ENCODE measurements at regions not wholly inside any gene's neighbourhood (a gene's known extent, or its start where the extent isn't known, plus 50 kb on each side); places are given as distances from the start of the nearest gene placed in this dataset.
A peak's percentile ranks its signal among the peaks of the same experiment; 100 is the strongest.
"Not testable (repeated sequence)": the region's sequence is repeated elsewhere in the genome, so short reads cannot be mapped to it uniquely, and the experiment has no call there.

- Histone ChIP-seq H3K9ac (ENCODE audit: low read depth, low read length) (no peak overlapping the region), H3K4me3 (ENCODE audit: low read depth, low read length) (no peak overlapping the region), H3K4me1 (ENCODE audit: control insufficient read depth, insufficient read depth, low read length) (no peaks in the 10 kb centered on the region), H3K27me3 (ENCODE audit: control insufficient read depth, insufficient read depth, low read length) (no peaks in the 10 kb centered on the region), H3K9me3 (ENCODE audit: control insufficient read depth, insufficient read depth, low read length) (no peaks in the 10 kb centered on the region), H3K36me3 (ENCODE audit: control insufficient read depth, insufficient read depth, low read length) (no peaks in the 10 kb centered on the region)
Observed at GRCh38 chr6:80508885-80509630, 402.6 kb downstream of the BCKDHB start.

DNA sequence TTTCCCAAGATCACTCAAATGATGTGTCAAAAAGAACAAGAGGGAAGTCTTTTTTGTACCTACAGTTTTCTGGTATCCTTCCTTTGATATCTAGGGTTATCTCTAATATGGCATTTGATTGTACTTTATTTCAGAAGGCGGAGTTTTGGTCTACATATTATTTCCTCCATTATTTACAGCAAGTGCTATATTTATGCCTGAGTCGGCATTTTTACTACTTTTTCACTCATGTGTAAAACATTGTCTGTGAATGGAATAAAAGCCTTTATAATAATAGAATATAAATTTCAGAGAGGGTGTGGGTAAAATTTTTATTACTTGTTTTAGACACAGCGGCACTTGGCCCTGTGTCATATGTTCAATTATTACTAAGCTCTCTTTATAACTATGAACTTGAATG lies 398.4 kb downstream of the BCKDHB start:
- Histone ChIP-seq H3K4me1 (ENCODE audit: control insufficient read depth, insufficient read depth, low read length) (no peaks in the 10 kb centered on the region), H3K4me3 (ENCODE audit: low read depth, low read length) (no peak overlapping the region), H3K9me3 (ENCODE audit: control insufficient read depth, insufficient read depth, low read length) (no peaks in the 10 kb centered on the region), H3K9ac (ENCODE audit: low read depth, low read length) (no peak overlapping the region), H3K36me3 (ENCODE audit: control insufficient read depth, insufficient read depth, low read length) (no peaks in the 10 kb centered on the region), H3K27me3 (ENCODE audit: control insufficient read depth, insufficient read depth, low read length) (no peaks in the 10 kb centered on the region)

DNA sequence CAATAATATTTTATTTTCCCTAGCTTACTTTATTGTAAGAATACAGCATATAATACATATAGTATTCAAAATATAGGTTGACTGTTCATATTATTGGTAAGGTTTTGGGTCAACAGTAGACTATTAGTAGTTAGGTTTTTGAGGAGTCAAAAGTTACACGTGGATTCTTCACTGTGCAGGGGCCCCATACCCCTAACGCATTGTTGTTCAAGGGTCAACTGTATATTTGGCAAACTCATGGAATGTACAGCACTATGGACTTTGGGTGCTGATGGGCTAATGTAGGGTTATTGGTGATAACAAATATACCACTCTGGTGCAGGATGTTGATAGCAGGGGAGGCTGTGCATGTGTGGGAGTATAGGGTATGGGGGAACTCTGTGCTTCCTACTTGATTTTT lies 397.2 kb downstream of the BCKDHB start:
- H3K36me3 ChIP-seq (ENCODE audit: control insufficient read depth, insufficient read depth, low read length): no peaks in the 10 kb centered on the region
- H3K9me3 ChIP-seq (ENCODE audit: control insufficient read depth, insufficient read depth, low read length): no peaks in the 10 kb centered on the region
- H3K4me1 ChIP-seq (ENCODE audit: control insufficient read depth, insufficient read depth, low read length): no peaks in the 10 kb centered on the region
- no peak overlapping the region for H3K9ac ChIP-seq (ENCODE audit: low read depth, low read length)
- no peaks in the 10 kb centered on the region for H3K27me3 ChIP-seq (ENCODE audit: control insufficient read depth, insufficient read depth, low read length)
- no peak overlapping the region for H3K4me3 ChIP-seq (ENCODE audit: low read depth, low read length)

- H3K4me1 ChIP-seq (ENCODE audit: control insufficient read depth, insufficient read depth, low read length): no peaks in the 10 kb centered on the region
- H3K36me3 ChIP-seq (ENCODE audit: control insufficient read depth, insufficient read depth, low read length): no peaks in the 10 kb centered on the region
- no peaks in the 10 kb centered on the region for H3K27me3 ChIP-seq (ENCODE audit: control insufficient read depth, insufficient read depth, low read length)
- H3K9me3 ChIP-seq (ENCODE audit: control insufficient read depth, insufficient read depth, low read length): no peaks in the 10 kb centered on the region
- no peak overlapping the region for H3K4me3 ChIP-seq (ENCODE audit: low read depth, low read length)
- H3K9ac ChIP-seq (ENCODE audit: low read depth, low read length): no peak overlapping the region
Observed at GRCh38 chr6:80502871-80503270, 396.4 kb downstream of the BCKDHB start.

GRCh38 chr6:80501636-80502035 lies 395.2 kb downstream of the BCKDHB start:
- Histone ChIP-seq H3K4me3 (ENCODE audit: low read depth, low read length) (no peak overlapping the region), H3K9me3 (ENCODE audit: control insufficient read depth, insufficient read depth, low read length) (no peaks in the 10 kb centered on the region), H3K27me3 (ENCODE audit: control insufficient read depth, insufficient read depth, low read length) (no peaks in the 10 kb centered on the region), H3K36me3 (ENCODE audit: control insufficient read depth, insufficient read depth, low read length) (no peaks in the 10 kb centered on the region), H3K9ac (ENCODE audit: low read depth, low read length) (no peak overlapping the region), H3K4me1 (ENCODE audit: control insufficient read depth, insufficient read depth, low read length) (no peaks in the 10 kb centered on the region)

DNA sequence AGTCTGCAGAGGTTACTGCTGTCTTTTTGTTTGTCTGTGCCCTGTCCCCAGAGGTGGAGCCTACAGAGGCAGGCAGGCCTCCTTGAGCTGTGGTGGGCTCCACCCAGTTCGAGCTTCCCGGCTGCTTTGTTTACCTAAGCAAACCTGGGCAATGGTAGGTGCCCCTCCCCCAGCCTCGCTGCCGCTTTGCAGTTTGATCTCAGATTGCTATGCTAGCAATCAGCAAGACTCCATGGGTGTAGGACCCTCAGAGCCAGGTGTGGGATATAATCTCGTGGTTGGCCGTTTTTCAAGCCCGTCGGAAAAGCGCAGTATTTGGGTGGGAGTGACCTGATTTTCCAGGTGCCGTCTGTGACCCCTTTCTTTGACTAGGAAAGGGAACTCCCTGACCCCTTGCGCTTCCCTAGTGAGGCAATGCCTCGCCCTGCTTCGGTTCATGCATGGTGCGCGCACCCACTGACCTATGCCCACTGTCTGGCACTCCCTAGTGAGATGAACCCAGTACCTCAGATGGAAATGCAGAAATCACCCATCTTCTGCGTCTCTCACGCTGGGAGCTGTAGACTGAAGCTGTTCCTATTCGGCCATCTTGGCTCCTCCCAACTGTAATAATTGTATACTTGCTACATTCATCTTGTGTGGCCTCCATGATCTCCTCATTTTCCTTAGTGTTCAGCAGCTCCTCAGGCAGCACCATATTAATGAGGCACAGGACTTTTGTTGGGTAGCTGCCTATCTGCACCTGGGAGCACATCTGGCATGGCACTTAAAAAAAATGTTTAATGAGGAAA lies 391.4 kb downstream of the BCKDHB start:
- H3K9me3 ChIP-seq (ENCODE audit: control insufficient read depth, insufficient read depth, low read length); H3K9ac ChIP-seq (ENCODE audit: low read depth, low read length); H3K4me1 ChIP-seq (ENCODE audit: control insufficient read depth, insufficient read depth, low read length); H3K36me3 ChIP-seq (ENCODE audit: control insufficient read depth, insufficient read depth, low read length); H3K27me3 ChIP-seq (ENCODE audit: control insufficient read depth, insufficient read depth, low read length): not testable (repeated sequence)
- peak overlapping the region; percentile 6 for H3K4me3 ChIP-seq (ENCODE audit: low read depth, low read length)

DNA sequence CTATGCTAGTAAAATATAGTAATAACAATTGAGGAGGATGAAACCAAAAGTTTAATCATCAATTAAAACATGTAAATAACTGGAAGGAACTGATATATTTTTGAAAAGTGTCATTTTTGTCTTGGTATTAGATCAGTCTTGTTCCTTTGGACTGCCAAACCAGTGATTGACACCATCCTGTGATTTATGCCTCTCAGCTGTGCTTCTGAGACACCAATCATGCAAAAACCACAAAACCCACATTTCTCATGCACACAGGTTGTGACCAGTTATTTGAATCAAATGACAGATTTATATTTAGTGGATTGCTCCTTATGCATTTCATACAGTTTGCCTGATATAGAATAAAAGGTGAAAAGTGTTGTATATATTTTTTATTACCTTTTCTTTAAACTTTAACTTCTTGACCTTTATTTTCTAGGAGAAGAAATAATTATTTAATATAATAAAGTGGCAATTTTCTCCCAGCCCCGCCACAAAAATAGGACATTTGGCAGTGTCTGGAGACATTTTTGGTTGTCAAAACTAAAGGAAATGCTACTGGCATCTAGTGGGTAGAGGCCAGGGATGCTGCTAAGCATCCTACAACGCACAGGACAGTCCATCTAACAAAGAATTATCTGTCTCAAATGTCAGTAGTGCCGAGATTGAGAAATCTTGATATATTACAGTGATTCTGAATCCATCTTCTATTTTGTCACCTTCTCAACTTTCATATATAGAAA lies 383.6 kb downstream of the BCKDHB start:
- H3K27me3 ChIP-seq (ENCODE audit: control insufficient read depth, insufficient read depth, low read length): no peaks in the 10 kb centered on the region
- H3K4me3 ChIP-seq (ENCODE audit: low read depth, low read length): no peak overlapping the region
- H3K9ac ChIP-seq (ENCODE audit: low read depth, low read length): no peak overlapping the region
- H3K9me3 ChIP-seq (ENCODE audit: control insufficient read depth, insufficient read depth, low read length): no peaks in the 10 kb centered on the region
- no peaks in the 10 kb centered on the region for H3K4me1 ChIP-seq (ENCODE audit: control insufficient read depth, insufficient read depth, low read length)
- no peaks in the 10 kb centered on the region for H3K36me3 ChIP-seq (ENCODE audit: control insufficient read depth, insufficient read depth, low read length)

DNA sequence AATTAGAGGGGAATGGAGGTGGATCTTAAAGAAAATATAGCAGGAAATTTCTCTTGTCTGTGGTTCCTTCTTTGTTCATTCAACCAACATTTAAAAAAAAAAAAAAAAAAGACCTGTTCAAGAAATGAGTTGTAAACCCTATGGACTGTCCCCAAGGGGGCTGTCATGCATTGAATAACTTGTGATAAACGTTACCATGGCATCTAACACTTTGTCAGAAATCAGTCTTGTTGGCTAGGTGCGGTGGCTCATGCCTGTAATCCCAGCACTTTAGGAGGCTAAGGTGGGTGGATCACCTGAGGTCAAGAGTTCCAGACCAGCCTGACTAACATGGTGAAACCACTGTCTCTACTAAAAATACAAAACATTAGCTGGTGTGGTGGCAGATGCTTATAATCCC lies 381.7 kb downstream of the BCKDHB start:
- H3K4me1 ChIP-seq (ENCODE audit: control insufficient read depth, insufficient read depth, low read length): no peaks in the 10 kb centered on the region
- no peaks in the 10 kb centered on the region for H3K27me3 ChIP-seq (ENCODE audit: control insufficient read depth, insufficient read depth, low read length)
- no peaks in the 10 kb centered on the region for H3K36me3 ChIP-seq (ENCODE audit: control insufficient read depth, insufficient read depth, low read length)
- H3K9me3 ChIP-seq (ENCODE audit: control insufficient read depth, insufficient read depth, low read length): no peaks in the 10 kb centered on the region
- H3K9ac ChIP-seq (ENCODE audit: low read depth, low read length): no peak overlapping the region
- no peak overlapping the region for H3K4me3 ChIP-seq (ENCODE audit: low read depth, low read length)

- not testable (repeated sequence) for H3K4me1 ChIP-seq (ENCODE audit: control insufficient read depth, insufficient read depth, low read length); H3K36me3 ChIP-seq (ENCODE audit: control insufficient read depth, insufficient read depth, low read length); H3K9me3 ChIP-seq (ENCODE audit: control insufficient read depth, insufficient read depth, low read length); H3K9ac ChIP-seq (ENCODE audit: low read depth, low read length); H3K27me3 ChIP-seq (ENCODE audit: control insufficient read depth, insufficient read depth, low read length); H3K4me3 ChIP-seq (ENCODE audit: low read depth, low read length)
Observed at GRCh38 chr6:80485494-80485893, 379.0 kb downstream of the BCKDHB start.

DNA sequence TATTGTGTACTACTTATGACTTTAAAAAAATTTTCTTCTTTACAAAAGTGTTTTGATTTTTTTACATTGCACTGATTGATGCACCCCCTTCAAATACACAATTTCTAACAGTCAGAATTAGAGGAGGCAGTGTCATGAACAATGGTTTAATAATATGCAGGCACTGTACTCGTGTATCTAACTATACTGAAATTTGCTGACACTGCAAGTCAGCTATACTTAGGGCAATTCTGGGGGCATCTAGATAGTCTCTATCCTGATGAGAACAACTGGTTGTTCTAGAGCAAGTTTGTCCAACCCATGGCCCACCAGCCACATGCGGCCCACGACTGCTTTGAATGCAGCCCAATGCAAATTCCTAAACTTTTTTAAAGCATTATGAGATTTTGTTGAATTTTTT lies 375.6 kb downstream of the BCKDHB start:
- H3K36me3 ChIP-seq (ENCODE audit: control insufficient read depth, insufficient read depth, low read length): no peaks in the 10 kb centered on the region
- H3K27me3 ChIP-seq (ENCODE audit: control insufficient read depth, insufficient read depth, low read length): no peaks in the 10 kb centered on the region
- no peaks in the 10 kb centered on the region for H3K4me1 ChIP-seq (ENCODE audit: control insufficient read depth, insufficient read depth, low read length)
- no peaks in the 10 kb centered on the region for H3K9me3 ChIP-seq (ENCODE audit: control insufficient read depth, insufficient read depth, low read length)
- H3K4me3 ChIP-seq (ENCODE audit: low read depth, low read length): no peak overlapping the region
- H3K9ac ChIP-seq (ENCODE audit: low read depth, low read length): no peak overlapping the region

- H3K4me1 ChIP-seq (ENCODE audit: control insufficient read depth, insufficient read depth, low read length): no peaks in the 10 kb centered on the region
- H3K9ac ChIP-seq (ENCODE audit: low read depth, low read length): no peak overlapping the region
- no peaks in the 10 kb centered on the region for H3K27me3 ChIP-seq (ENCODE audit: control insufficient read depth, insufficient read depth, low read length)
- no peaks in the 10 kb centered on the region for H3K36me3 ChIP-seq (ENCODE audit: control insufficient read depth, insufficient read depth, low read length)
- H3K9me3 ChIP-seq (ENCODE audit: control insufficient read depth, insufficient read depth, low read length): no peaks in the 10 kb centered on the region
- no peak overlapping the region for H3K4me3 ChIP-seq (ENCODE audit: low read depth, low read length)
Observed at GRCh38 chr6:80480421-80481157, 374.1 kb downstream of the BCKDHB start.
